OCI-LY3 (cell line): ENCODE measurements at regions not wholly inside any gene's neighbourhood (a gene's known extent, or its start where the extent isn't known, plus 50 kb on each side); places are given as distances from the start of the nearest gene placed in this dataset.

Experiments used
- H2AFZ ChIP-seq: fragments of 200-600, 300-600 bp; shearing (Covaris generic); 2 replicates; pipeline ENCODE4 v1.6.0; 2014; ENCODE audit warnings: antibody characterized with exemption, low read depth, low read length
- H3K27ac ChIP-seq: fragments of 200-600, 300-600 bp; sonication (generic); 2 replicates; pipeline ENCODE4 v1.5.1; 2014; ENCODE audit warnings: mild to moderate bottlenecking, low read length, moderate library complexity, mixed read lengths
- H3K27me3 ChIP-seq: fragments of 200-600, 300-600 bp; sonication (generic); 2 replicates; pipeline ENCODE4 v1.6.1; 2014; ENCODE audit warnings: low read depth, low read length, mixed read lengths
- H3K36me3 ChIP-seq: fragments of 200-600, 300-600 bp; sonication (generic); replicated peaks from 2 replicates; pipeline ENCODE3; 2014; ENCODE audit warnings: low read depth, low read length, mixed read lengths
- H3K4me1 ChIP-seq: fragments of 300-600, 200-600 bp; sonication (generic); 2 replicates; pipeline ENCODE4 v1.6.1; 2014; ENCODE audit warnings: low read length, mixed read lengths
- H3K4me2 ChIP-seq: fragments of 200-600, 300-600 bp; sonication (generic); 2 replicates; pipeline ENCODE4 v1.6.1; 2014; ENCODE audit warnings: low read length, mixed read lengths
- H3K4me3 ChIP-seq: fragments of 300-600, 200-600 bp; sonication (generic); 2 replicates; pipeline ENCODE4 v1.5.1; 2014; ENCODE audit warnings: antibody characterized with exemption, mild to moderate bottlenecking, low read length, moderate library complexity
- H3K79me2 ChIP-seq: fragments of 300-600, 200-600 bp; shearing (Covaris generic); 2 replicates; pipeline ENCODE4 v1.6.1; 2014; ENCODE audit warnings: mild to moderate bottlenecking, low read length, mixed read lengths
- H3K9ac ChIP-seq: fragments of 300-600, 200-600 bp; shearing (Covaris generic); 2 replicates; pipeline ENCODE4 v1.6.0; 2014; ENCODE audit warnings: mild to moderate bottlenecking, low read length, moderate library complexity
- H3K9me3 ChIP-seq: fragments of 200-600, 300-600 bp; shearing (Covaris generic); 2 replicates; pipeline ENCODE4 v1.6.1; 2014; ENCODE audit warnings: low read length, mixed read lengths; ENCODE audit not compliant: insufficient read depth
- H4K20me1 ChIP-seq: fragments of 200-600, 300-600 bp; sonication (generic); 2 replicates; pipeline ENCODE4 v1.6.1; 2016; ENCODE audit warnings: low read length, mixed read lengths; ENCODE audit not compliant: insufficient read depth
- CTCF ChIP-seq: fragments of 200-600, 300-600 bp; sonication (generic); IDR thresholded peaks from 2 replicates; pipeline ENCODE4 v1.5.1; 2014; ENCODE audit warnings: antibody characterized with exemption, low read length, low read depth
- EZH2phosphoT487 ChIP-seq: fragments of 200-600 bp; shearing (Covaris generic); IDR thresholded peaks from 2 replicates; pipeline ENCODE4 v1.6.1; 2018; ENCODE audit warnings: antibody characterized with exemption, mixed run types, low read depth

GRCh38 chr1:38686927-38687255 is 172.7 kb downstream of the RRAGC start:
- no peak overlapping the region for H3K4me2 ChIP-seq
- TF ChIP-seq CTCF: no peak
- no peak for TF ChIP-seq EZH2phosphoT487
- H3K4me3 ChIP-seq: no peak overlapping the region
- H2AFZ ChIP-seq: no peak overlapping the region
- no peak overlapping the region for H3K9ac ChIP-seq
- no peaks in the 10 kb centered on the region for H3K9me3 ChIP-seq
- H3K27ac ChIP-seq: no peak overlapping the region
- H4K20me1 ChIP-seq: no peaks in the 10 kb centered on the region
- H3K27me3 ChIP-seq: peaks cover 10% of the 10 kb centered on the region
- H3K4me1 ChIP-seq: no peaks in the 10 kb centered on the region
- H3K36me3 ChIP-seq: no peaks in the 10 kb centered on the region
- no peaks in the 10 kb centered on the region for H3K79me2 ChIP-seq

- no peak overlapping the region for H3K27ac ChIP-seq
- H2AFZ ChIP-seq: no peak overlapping the region
- TF ChIP-seq CTCF (no peak), EZH2phosphoT487 (no peak)
- H3K27me3 ChIP-seq: peaks cover 10% of the 10 kb centered on the region; the same call in 1 of the 2 replicates
- H3K4me3 ChIP-seq: no peak overlapping the region
- H3K4me2 ChIP-seq: no peak overlapping the region
- H3K79me2 ChIP-seq: no peaks in the 10 kb centered on the region
- no peak overlapping the region for H3K9ac ChIP-seq
- no peaks in the 10 kb centered on the region for H3K4me1 ChIP-seq
- no peaks in the 10 kb centered on the region for H3K36me3 ChIP-seq
- H4K20me1 ChIP-seq: no peaks in the 10 kb centered on the region
- H3K9me3 ChIP-seq: no peaks in the 10 kb centered on the region
Observed at GRCh38 chr1:38686167-38686926, 173.2 kb downstream of the RRAGC start.

GRCh38 chr1:38685388-38685787 is 174.2 kb downstream of the RRAGC start:
- H4K20me1 ChIP-seq: no peaks in the 10 kb centered on the region
- no peaks in the 10 kb centered on the region for H3K36me3 ChIP-seq
- no peak overlapping the region for H2AFZ ChIP-seq
- no peaks in the 10 kb centered on the region for H3K4me1 ChIP-seq
- H3K4me2 ChIP-seq: no peak overlapping the region
- no peak overlapping the region for H3K27ac ChIP-seq
- H3K27me3 ChIP-seq: peaks cover 10% of the 10 kb centered on the region; the same call in 1 of the 2 replicates
- H3K9ac ChIP-seq: no peak overlapping the region
- H3K9me3 ChIP-seq: no peaks in the 10 kb centered on the region
- H3K79me2 ChIP-seq: no peaks in the 10 kb centered on the region
- no peak overlapping the region for H3K4me3 ChIP-seq
- TF ChIP-seq EZH2phosphoT487 (no peak), CTCF (no peak)

- no peak overlapping the region for H3K27ac ChIP-seq
- no peak overlapping the region for H3K9ac ChIP-seq
Observed at GRCh38 chr1:38680801-38681510, 178.6 kb downstream of the RRAGC start.

More at GRCh38 chr1:38680801-38681510, 178.6 kb downstream of the RRAGC start:
- H3K4me3 ChIP-seq: no peak overlapping the region
- H3K4me1 ChIP-seq: no peaks in the 10 kb centered on the region
- TF ChIP-seq CTCF: no peak
- TF ChIP-seq EZH2phosphoT487: no peak
- H4K20me1 ChIP-seq: no peaks in the 10 kb centered on the region
- H3K36me3 ChIP-seq: no peaks in the 10 kb centered on the region
- H3K27me3 ChIP-seq: no peaks in the 10 kb centered on the region
- H3K4me2 ChIP-seq: no peak overlapping the region
- H3K9me3 ChIP-seq: no peaks in the 10 kb centered on the region
- H3K79me2 ChIP-seq: no peaks in the 10 kb centered on the region
- H2AFZ ChIP-seq: no peak overlapping the region
